VCaP (cell line): ENCODE measurements at regions not wholly inside any gene's neighbourhood (a gene's known extent, or its start where the extent isn't known, plus 50 kb on each side); places are given as distances from the start of the nearest gene placed in this dataset.

ENCODE experiments used
- H3K27ac ChIP-seq: fragments of 450-650 bp; 2 replicates; pipeline ENCODE4 v1.5.1; 2017
- TF ChIP-seq, protein P1 (sequence below): fragments of 450-650 bp; conservative IDR thresholded peaks from 2 replicates; pipeline ENCODE4 v1.5.1; 2017; ENCODE audit warnings: mild to moderate bottlenecking, moderate library complexity

DNA sequence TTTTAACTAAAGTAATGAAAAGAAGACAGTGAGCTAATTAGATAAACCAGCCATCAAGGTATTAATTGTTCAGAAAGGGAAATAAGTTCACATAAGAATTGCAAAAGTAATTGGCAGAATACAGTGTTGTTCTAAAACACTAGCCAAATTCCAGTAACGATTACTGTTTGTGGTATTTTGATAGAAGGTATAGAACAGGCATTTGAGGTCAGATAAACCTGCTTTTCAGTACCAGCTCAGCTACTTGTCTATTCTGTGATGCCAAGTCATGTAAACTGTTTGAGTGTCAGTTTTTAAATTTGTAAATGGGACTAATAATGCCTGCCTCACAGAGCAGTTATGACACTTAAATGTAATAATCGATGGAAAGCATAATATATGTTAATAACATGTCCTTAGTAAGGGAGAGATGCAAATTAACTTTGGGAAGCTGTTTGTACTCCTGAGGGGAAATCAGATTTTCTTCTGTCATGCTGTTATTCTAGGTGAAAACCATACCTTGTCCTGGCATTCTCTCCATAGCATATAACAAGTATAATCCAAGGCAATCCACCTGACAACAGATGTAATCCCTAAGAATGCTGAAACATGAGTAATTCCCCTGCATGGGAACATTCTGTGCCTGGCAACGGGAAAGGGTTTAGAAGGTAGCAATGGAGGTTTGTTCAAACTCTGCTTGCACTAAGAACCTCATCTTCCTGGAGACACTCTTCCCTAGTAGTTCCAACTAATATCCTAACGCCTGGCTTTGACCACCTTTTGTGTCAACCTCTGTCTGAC lies 509.5 kb upstream of the PAPPA start:
- no peak overlapping the region for H3K27ac ChIP-seq
- TF ChIP-seq, protein P1, sequence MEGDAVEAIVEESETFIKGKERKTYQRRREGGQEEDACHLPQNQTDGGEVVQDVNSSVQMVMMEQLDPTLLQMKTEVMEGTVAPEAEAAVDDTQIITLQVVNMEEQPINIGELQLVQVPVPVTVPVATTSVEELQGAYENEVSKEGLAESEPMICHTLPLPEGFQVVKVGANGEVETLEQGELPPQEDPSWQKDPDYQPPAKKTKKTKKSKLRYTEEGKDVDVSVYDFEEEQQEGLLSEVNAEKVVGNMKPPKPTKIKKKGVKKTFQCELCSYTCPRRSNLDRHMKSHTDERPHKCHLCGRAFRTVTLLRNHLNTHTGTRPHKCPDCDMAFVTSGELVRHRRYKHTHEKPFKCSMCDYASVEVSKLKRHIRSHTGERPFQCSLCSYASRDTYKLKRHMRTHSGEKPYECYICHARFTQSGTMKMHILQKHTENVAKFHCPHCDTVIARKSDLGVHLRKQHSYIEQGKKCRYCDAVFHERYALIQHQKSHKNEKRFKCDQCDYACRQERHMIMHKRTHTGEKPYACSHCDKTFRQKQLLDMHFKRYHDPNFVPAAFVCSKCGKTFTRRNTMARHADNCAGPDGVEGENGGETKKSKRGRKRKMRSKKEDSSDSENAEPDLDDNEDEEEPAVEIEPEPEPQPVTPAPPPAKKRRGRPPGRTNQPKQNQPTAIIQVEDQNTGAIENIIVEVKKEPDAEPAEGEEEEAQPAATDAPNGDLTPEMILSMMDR, result no peak

DNA sequence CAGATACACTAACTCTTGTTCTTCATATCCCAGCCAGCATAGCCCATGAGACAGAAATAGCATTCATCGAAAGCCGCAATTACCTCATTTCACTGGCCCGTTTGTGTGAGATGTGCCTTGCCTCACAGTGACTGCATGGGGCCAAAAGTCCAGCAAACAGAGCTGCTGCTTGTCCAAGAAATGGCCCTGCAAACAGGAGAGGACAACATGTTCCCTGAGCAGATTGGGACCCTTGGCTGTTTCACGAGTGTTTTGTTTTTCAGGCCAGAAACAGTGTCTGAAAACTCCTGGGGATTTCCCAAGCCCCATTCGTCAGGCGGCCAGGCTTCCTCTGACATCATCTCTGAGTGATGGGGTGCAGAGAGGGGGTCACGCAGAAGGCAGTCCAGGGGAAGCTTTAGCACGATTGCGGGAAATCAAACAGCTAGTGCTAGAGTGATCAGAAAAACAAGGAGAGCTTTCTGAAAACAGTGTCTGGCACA lies 503.6 kb upstream of the PAPPA start:
- TF ChIP-seq, protein P1, result no peak
- no peak overlapping the region for H3K27ac ChIP-seq

DNA sequence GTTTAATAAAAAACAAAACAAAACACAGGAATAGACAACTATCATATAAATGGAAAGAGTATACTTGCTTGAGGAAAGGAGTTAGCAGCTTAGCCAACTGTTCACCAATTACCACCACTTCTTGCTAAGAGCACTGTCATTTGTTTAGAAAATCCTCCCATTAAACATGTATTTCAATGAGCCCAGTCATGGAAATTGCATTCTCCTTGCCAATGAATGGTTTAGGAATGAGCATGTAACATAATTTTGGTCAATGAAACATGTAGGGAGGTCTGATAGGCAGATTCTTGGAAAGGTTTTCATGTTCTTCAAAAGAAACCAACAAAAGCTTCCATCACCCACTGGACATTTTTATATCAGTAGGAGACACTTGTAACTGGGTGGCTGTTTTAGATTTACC lies 502.8 kb upstream of the PAPPA start:
- TF ChIP-seq, protein P1, result no peak
- no peak overlapping the region for H3K27ac ChIP-seq

DNA sequence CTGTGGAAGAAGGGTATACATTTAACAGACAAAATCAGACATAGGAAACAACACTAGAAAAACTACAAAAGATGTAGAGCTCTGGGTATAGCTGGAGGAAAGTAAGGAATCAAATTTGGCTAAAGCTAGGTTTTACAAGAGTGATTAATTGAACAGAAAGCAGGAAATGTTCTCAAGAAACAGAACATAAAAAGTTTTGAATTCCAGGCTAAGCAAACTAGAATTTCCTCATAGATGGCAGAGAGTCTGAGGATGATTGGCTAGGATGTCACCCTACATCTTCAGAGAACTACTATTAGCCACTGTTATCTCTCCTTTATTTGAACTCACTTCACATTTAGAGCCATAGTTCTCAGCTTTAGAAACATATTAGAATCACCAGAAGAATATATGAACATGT lies 502.1 kb upstream of the PAPPA start:
- no peak overlapping the region for H3K27ac ChIP-seq
- TF ChIP-seq, protein P1, result no peak

- TF ChIP-seq, protein P1, result no peak
- no peak overlapping the region for H3K27ac ChIP-seq
Observed at GRCh38 chr9:115653171-115653606, 500.4 kb upstream of the PAPPA start.

DNA sequence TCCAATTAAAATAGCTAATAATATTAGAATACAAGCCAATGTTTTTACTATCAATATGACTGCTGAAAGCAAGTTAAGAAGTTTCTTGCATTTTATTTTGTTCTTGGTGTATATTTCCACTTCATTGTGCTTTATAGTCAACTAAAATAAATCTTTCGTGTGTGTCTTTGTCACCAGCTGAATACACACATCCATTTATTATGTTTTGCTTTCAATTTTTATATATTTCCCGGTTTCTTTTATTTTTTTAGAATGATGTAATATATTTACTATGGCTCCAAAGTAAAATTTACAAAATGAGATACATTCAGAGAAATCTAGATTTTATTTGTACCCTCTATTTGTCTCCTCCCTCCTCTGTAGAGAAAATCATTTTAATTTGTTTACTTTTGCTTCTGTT lies 495.9 kb upstream of the PAPPA start:
- H3K27ac ChIP-seq, result no peak overlapping the region
- TF ChIP-seq, protein P1, result no peak

DNA sequence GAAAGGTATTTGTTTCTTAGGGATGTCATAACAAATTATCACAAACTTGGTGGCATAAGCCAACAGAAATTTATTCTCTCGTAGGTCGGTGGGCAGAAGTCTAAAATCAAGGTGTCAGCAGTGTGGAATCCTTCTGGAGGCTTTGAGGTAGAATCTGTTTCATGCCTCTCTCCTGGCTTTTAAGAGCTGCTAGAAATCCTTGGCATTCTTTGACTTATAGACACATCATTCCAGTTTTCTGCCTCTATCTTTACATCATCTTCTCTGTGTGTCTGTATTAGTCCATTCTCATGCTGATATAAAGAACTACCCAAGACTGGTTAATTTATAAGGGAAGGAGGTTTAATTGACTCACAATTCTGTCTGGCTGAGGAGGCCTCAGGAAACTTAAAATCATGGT lies 488.1 kb upstream of the PAPPA start:
- TF ChIP-seq, protein P1, result no peak
- H3K27ac ChIP-seq, result no peak overlapping the region
